ENCODE measurements at regions not wholly inside any gene's neighbourhood (a gene's known extent, or its start where the extent isn't known, plus 50 kb on each side); places are given as distances from the start of the nearest gene placed in this dataset.
A peak's percentile ranks its signal among the peaks of the same experiment; 100 is the strongest.

- peaks cover 0 to 14% (median 4%) of the 10 kb centered on the region in 8 donors for H3K9me3 ChIP-seq
- 66 to 73% (median 69%) methylated on average over 3 of the region's 3 CpGs for WGBS, 5 donors
- H3K4me3 ChIP-seq = no peak overlapping the region
- no peak overlapping the region for H3K27ac ChIP-seq
- TF ChIP-seq, protein P1, sequence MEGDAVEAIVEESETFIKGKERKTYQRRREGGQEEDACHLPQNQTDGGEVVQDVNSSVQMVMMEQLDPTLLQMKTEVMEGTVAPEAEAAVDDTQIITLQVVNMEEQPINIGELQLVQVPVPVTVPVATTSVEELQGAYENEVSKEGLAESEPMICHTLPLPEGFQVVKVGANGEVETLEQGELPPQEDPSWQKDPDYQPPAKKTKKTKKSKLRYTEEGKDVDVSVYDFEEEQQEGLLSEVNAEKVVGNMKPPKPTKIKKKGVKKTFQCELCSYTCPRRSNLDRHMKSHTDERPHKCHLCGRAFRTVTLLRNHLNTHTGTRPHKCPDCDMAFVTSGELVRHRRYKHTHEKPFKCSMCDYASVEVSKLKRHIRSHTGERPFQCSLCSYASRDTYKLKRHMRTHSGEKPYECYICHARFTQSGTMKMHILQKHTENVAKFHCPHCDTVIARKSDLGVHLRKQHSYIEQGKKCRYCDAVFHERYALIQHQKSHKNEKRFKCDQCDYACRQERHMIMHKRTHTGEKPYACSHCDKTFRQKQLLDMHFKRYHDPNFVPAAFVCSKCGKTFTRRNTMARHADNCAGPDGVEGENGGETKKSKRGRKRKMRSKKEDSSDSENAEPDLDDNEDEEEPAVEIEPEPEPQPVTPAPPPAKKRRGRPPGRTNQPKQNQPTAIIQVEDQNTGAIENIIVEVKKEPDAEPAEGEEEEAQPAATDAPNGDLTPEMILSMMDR (IDR thresholded peaks at IDR 0.05 in 8 of 11, conservative IDR thresholded peaks at IDR 0.05 in 3 of 11) = no peak
- TF ChIP-seq POLR2A (IDR thresholded peaks at IDR 0.05) (no peak), POLR2AphosphoS5 (IDR thresholded peaks at IDR 0.05) (no peak)
- H3K36me3 ChIP-seq = no peaks in the 10 kb centered on the region
- H3K27me3 ChIP-seq (replicated peaks in 1 of 7) = no peaks in the 10 kb centered on the region
- intact Hi-C loops (cut with DNase I; ENCODE audit: low total_unique reads) = no loop called here
- DNase-seq = no peak
- no peaks in the 10 kb centered on the region for H3K4me1 ChIP-seq
Measured at GRCh38 chr3:67106874-67107273, 108.8 kb downstream of the KBTBD8 start.

DNA sequence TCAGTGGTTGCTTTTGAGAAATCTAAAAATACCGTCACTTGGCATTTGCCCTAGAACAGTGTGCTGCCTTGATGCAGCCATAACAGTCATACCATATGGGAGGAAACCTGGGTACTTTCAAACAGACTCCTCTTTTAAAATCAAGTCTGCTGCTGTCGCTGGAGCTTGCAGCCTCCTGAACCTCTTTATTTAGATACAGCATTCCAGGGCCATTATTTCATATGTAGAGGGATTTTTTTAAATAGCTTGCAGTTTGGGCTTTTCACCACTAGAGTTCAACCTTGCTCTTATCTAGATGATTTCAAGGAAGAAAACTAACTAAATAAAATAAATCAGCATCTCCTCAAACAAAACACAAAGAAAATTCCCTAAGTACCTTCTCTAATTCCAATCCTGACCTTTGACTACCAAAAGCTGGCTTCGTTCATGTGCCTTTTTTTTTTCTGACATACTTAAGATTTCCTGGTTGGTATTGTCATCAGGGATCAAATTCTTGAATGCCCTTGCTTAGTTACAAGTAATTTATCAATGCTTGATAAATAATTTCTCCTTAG, 111.6 kb downstream of the KBTBD8 start:
- no peak for DNase-seq
- H3K9me3 ChIP-seq = no peaks in the 10 kb centered on the region
- intact Hi-C loops (cut with DNase I; ENCODE audit: low total_unique reads) = loop anchor here (5.0 to 10.0 kb wide), 3 partner anchors 135 to 1768 kb away; no protein-coding TSS in a partner anchor
- H3K4me3 ChIP-seq = no peak overlapping the region
- H3K4me1 ChIP-seq = no peaks in the 10 kb centered on the region
- WGBS, 5 donors = 32 to 40% (median 34%) methylated on average over 3 of the region's 3 CpGs
- no peaks in the 10 kb centered on the region for H3K36me3 ChIP-seq
- no peaks in the 10 kb centered on the region for H3K27me3 ChIP-seq (replicated peaks in 1 of 7)
- TF ChIP-seq POLR2AphosphoS5 (IDR thresholded peaks at IDR 0.05) (no peak), POLR2A (IDR thresholded peaks at IDR 0.05) (no peak)
- TF ChIP-seq, protein P1 (IDR thresholded peaks at IDR 0.05 in 8 of 11, conservative IDR thresholded peaks at IDR 0.05 in 3 of 11) = peak in 7 of 11 experiments; percentile 32 to 53 (median 44)
- H3K27ac ChIP-seq = no peak overlapping the region

DNA sequence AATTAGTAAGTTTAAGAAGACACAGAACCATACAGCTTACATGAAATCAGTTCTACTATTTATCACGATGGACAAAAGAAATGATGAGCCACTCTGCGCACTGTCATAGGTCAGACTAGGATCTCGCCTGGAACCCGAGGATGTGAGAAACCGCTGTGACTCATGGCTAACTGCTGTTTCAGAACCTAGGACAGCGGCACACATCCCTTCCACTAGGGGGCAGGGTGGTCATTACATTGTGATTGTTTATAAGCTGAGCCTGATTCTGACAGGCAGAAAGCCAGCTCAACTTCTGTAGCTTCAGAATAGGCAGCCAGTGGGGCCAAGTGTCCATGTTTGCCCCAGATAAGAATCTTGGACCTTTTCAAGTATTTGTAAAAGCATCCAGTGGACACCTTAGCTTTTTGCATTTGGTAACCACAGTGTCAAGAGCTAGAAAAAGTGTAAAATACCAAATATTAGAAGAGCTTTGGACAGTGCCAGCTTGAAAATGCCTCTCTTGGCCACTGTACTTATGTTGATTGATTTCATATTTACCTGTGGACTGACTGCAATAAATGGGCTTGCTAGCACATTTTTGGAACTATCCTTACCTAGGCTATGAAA, 115.8 kb downstream of the KBTBD8 start:
- intact Hi-C loops (cut with DNase I; ENCODE audit: low total_unique reads) = loop anchor here (5.0 to 10.0 kb wide), 3 partner anchors 139 to 1763 kb away; no protein-coding TSS in a partner anchor
- Histone ChIP-seq H3K36me3 (no peaks in the 10 kb centered on the region), H3K4me1 (no peaks in the 10 kb centered on the region), H3K4me3 (no peak overlapping the region), H3K27ac (no peak overlapping the region), H3K27me3 (replicated peaks in 1 of 7) (peaks cover 0 to 10% (median 0%) of the 10 kb centered on the region in 7 donors), H3K9me3 (no peaks in the 10 kb centered on the region)
- 5 to 11% (median 6%) methylated on average over 6 of the region's 6 CpGs for WGBS, 5 donors
- peak; percentile 81 for DNase-seq
- TF ChIP-seq POLR2A (IDR thresholded peaks at IDR 0.05) (no peak), POLR2AphosphoS5 (IDR thresholded peaks at IDR 0.05) (no peak)
- TF ChIP-seq, protein P1 (IDR thresholded peaks at IDR 0.05 in 8 of 11, conservative IDR thresholded peaks at IDR 0.05 in 3 of 11) = peak; percentile 54 to 90 (median 77)

GRCh38 chr3:67118122-67118521, 120.0 kb downstream of the KBTBD8 start:
- peaks cover 0 to 10% (median 0%) of the 10 kb centered on the region in 7 donors for H3K27me3 ChIP-seq (replicated peaks in 1 of 7)
- 82 to 91% (median 86%) methylated on average over 1 of the region's 1 CpG for WGBS, 5 donors
- H3K4me3 ChIP-seq = no peak overlapping the region
- TF ChIP-seq, protein P1 (IDR thresholded peaks at IDR 0.05 in 8 of 11, conservative IDR thresholded peaks at IDR 0.05 in 3 of 11) = no peak
- TF ChIP-seq POLR2A (IDR thresholded peaks at IDR 0.05) = no peak
- no peak for TF ChIP-seq POLR2AphosphoS5 (IDR thresholded peaks at IDR 0.05)
- no peak overlapping the region for H3K27ac ChIP-seq
- intact Hi-C loops (cut with DNase I; ENCODE audit: low total_unique reads) = loop anchor here (10.0 kb wide), 1 partner anchor 143 kb away; no protein-coding TSS in a partner anchor
- no peaks in the 10 kb centered on the region for H3K4me1 ChIP-seq
- no peak for DNase-seq
- no peaks in the 10 kb centered on the region for H3K36me3 ChIP-seq
- H3K9me3 ChIP-seq = no peaks in the 10 kb centered on the region
